C4-2B (cell line): ENCODE measurements at regions not wholly inside any gene's neighbourhood (a gene's known extent, or its start where the extent isn't known, plus 50 kb on each side); places are given as distances from the start of the nearest gene placed in this dataset.

Source experiments
- H3K27ac ChIP-seq: fragments of 450-650 bp; 2 replicates; pipeline ENCODE4 v1.5.1; 2017
- CTCF ChIP-seq: fragments of 450-650 bp; conservative IDR thresholded peaks from 2 replicates; pipeline ENCODE4 v1.5.1; 2017; ENCODE audit warnings: mild to moderate bottlenecking
- ZFX ChIP-seq: fragments of 450-650 bp; IDR thresholded peaks from 2 replicates; pipeline ENCODE4 v1.6.1; 2017

- no peak overlapping the region for H3K27ac ChIP-seq
Observed at GRCh38 chr2:128639120-128639477, 320.4 kb upstream of the HS6ST1 start.

GRCh38 chr2:128639693-128640092 lies 321.0 kb upstream of the HS6ST1 start:
- TF ChIP-seq CTCF (no peak), ZFX (no peak)
- H3K27ac ChIP-seq = no peak overlapping the region

More at GRCh38 chr2:128639120-128639477, 320.4 kb upstream of the HS6ST1 start:
- TF ChIP-seq ZFX (no peak), CTCF (no peak)

- no peak for TF ChIP-seq CTCF
- TF ChIP-seq ZFX = no peak
Observed at GRCh38 chr2:128640166-128640844, 321.6 kb upstream of the HS6ST1 start.

GRCh38 chr2:128640845-128641360 lies 322.2 kb upstream of the HS6ST1 start:
- no peak for TF ChIP-seq CTCF
- no peak for TF ChIP-seq ZFX
- H3K27ac ChIP-seq = no peak overlapping the region

More at GRCh38 chr2:128640166-128640844, 321.6 kb upstream of the HS6ST1 start:
- H3K27ac ChIP-seq = no peak overlapping the region

GRCh38 chr2:128641421-128642080 lies 322.9 kb upstream of the HS6ST1 start:
- TF ChIP-seq ZFX (no peak), CTCF (no peak)
- no peak overlapping the region for H3K27ac ChIP-seq

- H3K27ac ChIP-seq = no peak overlapping the region
- no peak for TF ChIP-seq ZFX
- TF ChIP-seq CTCF = no peak
Observed at GRCh38 chr2:128642316-128642715, 323.6 kb upstream of the HS6ST1 start.

- TF ChIP-seq ZFX = no peak
- no peak for TF ChIP-seq CTCF
- H3K27ac ChIP-seq = no peak overlapping the region
Observed at GRCh38 chr2:128642821-128643220, 324.2 kb upstream of the HS6ST1 start.
